K562 (cell line): ENCODE measurements at regions not wholly inside any gene's neighbourhood (a gene's known extent, or its start where the extent isn't known, plus 50 kb on each side); places are given as distances from the start of the nearest gene placed in this dataset.

ENCODE experiments used
- ATAC-seq: fragments of 200-7000 bp; cut with Tn5 transposase; 3 replicates; pipeline ENCODE4 v1.9.1; 2020; ENCODE audit warnings: moderate library complexity
- BruUV-seq: library from RNA; stranded (reverse); fragments of 400-500 nt; replicated peaks from 2 replicates; lab custom pipeline; 2021; lab: Mats Ljungman, UMichigan
- CTCF ChIA-PET: fragments of 300-600 bp; formaldehyde crosslinking; extraction: SDS; loops from one replicate; lab custom pipeline; 2021; ENCODE audit warnings: low intra/inter-chr PET ratio; lab: Yijun Ruan, JAX
- POLR2A ChIA-PET: fragments of 300-600, 350-650 bp; sonication (Branson Sonifier 250); formaldehyde crosslinking; extraction: SDS; loops from one replicate; lab custom pipeline; 2021; ENCODE audit warnings: antibody characterized with exemption, inconsistent platforms; lab: Yijun Ruan, JAX
- DNase-seq, 4 experiments: peaks; one replicate each; pipeline versions ENCODE4 v3.0.0 to v3.0.0-alpha.2; 2011 to 2018; ENCODE audit warnings: low spot score in 3 of 4, mixed read lengths in 3 of 4; ENCODE audit errors: extremely low read depth in 1 of 4
- FAIRE-seq: peaks from 2 replicates; lab custom pipeline; 2011; peaks lifted over from hg19 to GRCh38; lab: Jason Lieb, UNC
- H2AFZ ChIP-seq: 2 replicates; pipeline ENCODE4 v1.6.0; 2011; ENCODE audit warnings: low read depth, low read length, control low read depth, inconsistent platforms
- H3K27ac ChIP-seq: fragments of 200-600 bp; 3 replicates; pipeline ENCODE4 v1.8.0; 2011; ENCODE audit warnings: low read depth, mild to moderate bottlenecking, control low read depth, inconsistent platforms, low read length, moderate library complexity, mixed read lengths; ENCODE audit errors: extremely low read depth
- H3K27me3 ChIP-seq, 2 experiments: fragments of 300-600 bp in 1 of 2; 2 replicates in 1 of 2; 3 replicates in 1 of 2; pipeline versions ENCODE4 v1.6.0 to v1.8.0; 2011; ENCODE audit warnings: inconsistent platforms in 2 of 2, low read length in 2 of 2, mild to moderate bottlenecking in 1 of 2, mixed read lengths in 1 of 2, moderate library complexity in 1 of 2; ENCODE audit not compliant: control insufficient read depth in 2 of 2, insufficient read depth in 2 of 2
- H3K36me3 ChIP-seq: fragments of 300-600 bp; 3 replicates; pipeline ENCODE4 v1.8.0; 2011; ENCODE audit warnings: mild to moderate bottlenecking, low read length, inconsistent platforms; ENCODE audit not compliant: control insufficient read depth, insufficient read depth
- H3K4me1 ChIP-seq, 2 experiments: fragments of 200-600 bp in 1 of 2; replicated peaks in 1 of 2; 2 replicates in 1 of 2; 3 replicates in 1 of 2; pipeline versions ENCODE4 v1.5.1 to v1.8.0; 2011; ENCODE audit warnings: inconsistent platforms in 2 of 2, low read length in 2 of 2, mild to moderate bottlenecking in 1 of 2, mixed read lengths in 1 of 2, moderate library complexity in 1 of 2; ENCODE audit not compliant: control insufficient read depth in 2 of 2, insufficient read depth in 2 of 2
- H3K4me2 ChIP-seq: 2 replicates; pipeline ENCODE4 v1.6.1; 2011; ENCODE audit warnings: low read length, control low read depth, inconsistent platforms, mixed read lengths; ENCODE audit not compliant: insufficient read depth
- H3K4me3 ChIP-seq: fragments of 200-600 bp; sonication (generic), shearing (Covaris generic); 2 replicates; pipeline ENCODE4 v1.5.1; 2016; ENCODE audit warnings: control low read depth, inconsistent platforms
- H3K79me2 ChIP-seq: fragments of 200-600 bp; 3 replicates; pipeline ENCODE4 v1.8.0; 2011; ENCODE audit warnings: low read length, inconsistent platforms; ENCODE audit not compliant: control insufficient read depth, insufficient read depth
- H3K9ac ChIP-seq, 2 experiments: 2 replicates each; pipeline versions ENCODE4 v1.6.0 to v1.6.1; 2011; ENCODE audit warnings: low read depth in 2 of 2, low read length in 2 of 2, control low read depth in 1 of 2, inconsistent platforms in 1 of 2, mild to moderate bottlenecking in 1 of 2, mixed read lengths in 1 of 2; ENCODE audit not compliant: insufficient read depth in 1 of 2
- H3K9me1 ChIP-seq: one replicate; pipeline ENCODE4 v1.6.0; 2011; ENCODE audit warnings: inconsistent platforms, mild to moderate bottlenecking, low read length, moderate library complexity; ENCODE audit not compliant: control insufficient read depth, insufficient read depth
- H3K9me3 ChIP-seq: replicated peaks from 2 replicates; pipeline ENCODE4 v1.5.1; 2011; ENCODE audit warnings: low read depth, low read length, inconsistent platforms; ENCODE audit not compliant: control insufficient read depth, insufficient read depth
- H4K20me1 ChIP-seq: replicated peaks from 2 replicates; pipeline ENCODE4 v1.6.1; 2011; ENCODE audit warnings: low read length, inconsistent platforms, mixed read lengths; ENCODE audit not compliant: control insufficient read depth, insufficient read depth
- HMBOX1 ChIP-seq: sonication (generic); IDR thresholded peaks from 2 replicates; pipeline ENCODE4 v1.6.1; 2016
- PCBP2 ChIP-seq: fragments of 200-400 bp; formaldehyde crosslinking; IDR thresholded peaks from 2 replicates; pipeline ENCODE4 v1.6.1; 2018; ENCODE audit warnings: low read length, low read depth, mild to moderate bottlenecking, moderate library complexity; ENCODE audit not compliant: poor library complexity, severe bottlenecking
- PRDM10 ChIP-seq: fragments of 450-650 bp; IDR thresholded peaks from 2 replicates; pipeline ENCODE4 v1.6.1; 2018; ENCODE audit not compliant: partially characterized antibody
- RBM15 ChIP-seq: fragments of 200-400 bp; formaldehyde crosslinking; IDR thresholded peaks from 2 replicates; pipeline ENCODE4 v1.6.1; 2018; ENCODE audit warnings: mild to moderate bottlenecking, low read length, moderate library complexity; ENCODE audit not compliant: insufficient read depth
- SETDB1 ChIP-seq: IDR thresholded peaks from one replicate; pipeline ENCODE4 v1.6.1; 2012; ENCODE audit warnings: low read length, control low read depth, inconsistent platforms
- ZNF644 ChIP-seq: fragments of 200-800 bp; sonication (Bioruptor generic); IDR thresholded peaks from 2 replicates; pipeline ENCODE4 v1.6.1; 2016; ENCODE audit warnings: low read depth, missing genetic modification characterization, missing compliant biosample characterization
- WGBS: fragments of 100-300 bp; shearing (Covaris generic); methylation state at CpG from one replicate; pipeline ENCODE4 v1.1.6; 2016; ENCODE audit warnings: low coverage, mixed read lengths; ENCODE audit not compliant: insufficient coverage; ENCODE audit errors: missing lambda C conversion rate; 5-methylcytosine and 5-hydroxymethylcytosine counted together
- in situ Hi-C: fragments of 300-500 bp; cut with MboI; formaldehyde crosslinking; loops from 4 replicates; pipeline ENCODE4 v1.15.0; 2018; ENCODE audit warnings: inconsistent platforms, mixed read lengths
- intact Hi-C: fragments of 100-400 bp; cut with micrococcal nuclease; formaldehyde crosslinking; loops from 2 replicates; pipeline ENCODE4 v1.14.2; 2022
- TF ChIP-seq, protein P1 (sequence below): sonication (generic); formaldehyde crosslinking; IDR thresholded peaks from 2 replicates; pipeline ENCODE4 v1.8.0; 2022; ENCODE audit warnings: missing genetic modification reagents, mild to moderate bottlenecking, borderline replicate concordance
- TF ChIP-seq, protein P2 (sequence below): sonication (generic); formaldehyde crosslinking; IDR thresholded peaks from 2 replicates; pipeline ENCODE4 v1.9.0; 2022; ENCODE audit warnings: mild to moderate bottlenecking, missing genetic modification reagents
- TF ChIP-seq, protein P3 (sequence below): fragments of 450-650 bp; IDR thresholded peaks from 2 replicates; pipeline ENCODE4 v1.6.1; 2016; ENCODE audit warnings: antibody characterized with exemption

DNA sequence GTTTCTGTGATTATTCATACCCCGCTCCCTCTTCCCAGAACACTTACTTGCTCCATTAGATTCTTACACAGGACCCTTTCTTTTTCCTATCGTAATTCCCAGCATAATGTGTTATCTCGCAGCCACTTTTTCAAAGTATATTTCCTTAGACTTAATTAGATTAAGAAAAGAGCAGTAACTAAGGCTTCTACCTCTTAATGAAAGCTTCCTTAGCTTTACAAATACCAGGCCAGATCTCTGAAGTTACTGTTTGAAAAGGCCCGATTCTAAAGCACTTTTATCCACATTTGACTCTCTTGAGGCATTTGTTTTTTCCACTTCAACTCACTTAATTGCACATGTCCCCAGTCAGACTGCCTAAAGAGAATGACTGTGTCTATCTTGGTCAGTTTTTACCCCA, 1264.3 kb upstream of the ADGRL2 start (continued):
- no peak for TF ChIP-seq ZNF644
- TF ChIP-seq RBM15, result no peak

- DNase-seq (no peak), FAIRE-seq (no peak), ATAC-seq (no peak)
- no peaks in the 10 kb centered on the region for H3K79me2 ChIP-seq
- H3K36me3 ChIP-seq, result no peaks in the 10 kb centered on the region
- no peak overlapping the region for H3K4me2 ChIP-seq
- no peak overlapping the region for H3K27ac ChIP-seq
- no peak overlapping the region for H3K9ac ChIP-seq
- no peaks in the 10 kb centered on the region for H3K4me1 ChIP-seq
- H3K9me3 ChIP-seq, result no peaks in the 10 kb centered on the region
- H4K20me1 ChIP-seq, result no peaks in the 10 kb centered on the region
- no peaks in the 10 kb centered on the region for H3K27me3 ChIP-seq
- intact Hi-C loops, result no loop called here
- CTCF ChIA-PET, result no interaction called here
- no peak overlapping the region for H3K4me3 ChIP-seq
- no peaks in the 10 kb centered on the region for H3K9me1 ChIP-seq
- WGBS, result 0% methylated on average over 2 of the region's 2 CpGs
- POLR2A ChIA-PET, result no interaction called here
- in situ Hi-C loops, result no loop called here
- BruUV-seq, result no TSS peak
- H2AFZ ChIP-seq, result no peak overlapping the region
- no peak for TF ChIP-seq PCBP2
- no peak for TF ChIP-seq HMBOX1
- TF ChIP-seq PRDM10, result no peak
- TF ChIP-seq, protein P1, sequence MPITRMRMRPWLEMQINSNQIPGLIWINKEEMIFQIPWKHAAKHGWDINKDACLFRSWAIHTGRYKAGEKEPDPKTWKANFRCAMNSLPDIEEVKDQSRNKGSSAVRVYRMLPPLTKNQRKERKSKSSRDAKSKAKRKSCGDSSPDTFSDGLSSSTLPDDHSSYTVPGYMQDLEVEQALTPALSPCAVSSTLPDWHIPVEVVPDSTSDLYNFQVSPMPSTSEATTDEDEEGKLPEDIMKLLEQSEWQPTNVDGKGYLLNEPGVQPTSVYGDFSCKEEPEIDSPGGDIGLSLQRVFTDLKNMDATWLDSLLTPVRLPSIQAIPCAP, result no peak
- TF ChIP-seq, protein P2, sequence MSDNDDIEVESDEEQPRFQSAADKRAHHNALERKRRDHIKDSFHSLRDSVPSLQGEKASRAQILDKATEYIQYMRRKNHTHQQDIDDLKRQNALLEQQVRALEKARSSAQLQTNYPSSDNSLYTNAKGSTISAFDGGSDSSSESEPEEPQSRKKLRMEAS, result no peak
- TF ChIP-seq, protein P3, sequence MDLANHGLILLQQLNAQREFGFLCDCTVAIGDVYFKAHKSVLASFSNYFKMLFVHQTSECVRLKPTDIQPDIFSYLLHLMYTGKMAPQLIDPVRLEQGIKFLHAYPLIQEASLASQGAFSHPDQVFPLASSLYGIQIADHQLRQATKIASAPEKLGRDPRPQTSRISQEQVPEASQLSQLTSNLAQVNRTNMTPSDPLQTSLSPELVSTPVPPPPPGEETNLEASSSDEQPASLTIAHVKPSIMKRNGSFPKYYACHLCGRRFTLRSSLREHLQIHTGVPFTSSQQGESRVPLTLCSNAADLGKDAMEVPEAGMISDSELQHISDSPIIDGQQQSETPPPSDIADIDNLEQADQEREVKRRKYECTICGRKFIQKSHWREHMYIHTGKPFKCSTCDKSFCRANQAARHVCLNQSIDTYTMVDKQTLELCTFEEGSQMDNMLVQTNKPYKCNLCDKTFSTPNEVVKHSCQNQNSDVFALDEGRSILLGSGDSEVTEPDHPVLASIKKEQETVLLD, result no peak
- TF ChIP-seq SETDB1, result no peak
Measured at GRCh38 chr1:80535466-80535865, 1265.3 kb upstream of the ADGRL2 start.
